ENCODE measurements at regions not wholly inside any gene's neighbourhood (a gene's known extent, or its start where the extent isn't known, plus 50 kb on each side); places are given as distances from the start of the nearest gene placed in this dataset.
"Not testable (repeated sequence)": the region's sequence is repeated elsewhere in the genome, so short reads cannot be mapped to it uniquely, and the experiment has no call there.

- TF ChIP-seq CTCF (IDR thresholded peaks at IDR 0.05) = no peak
- Histone ChIP-seq H3K9ac (ENCODE audit: insufficient read depth, low read length, poor library complexity, severe bottlenecking) (no peak overlapping the region), H4K20me1 (ENCODE audit: insufficient read depth, low read length) (no peaks in the 10 kb centered on the region), H3K9me3 (replicated peaks in 1 of 2; ENCODE audit: control insufficient read depth in 1 of 2, insufficient read depth in 1 of 2, low read length in 2 of 2) (peaks cover 0 to 5% of the 10 kb centered on the region in 2 donors), H2AFZ (ENCODE audit: insufficient read depth, low read depth, low read length, poor library complexity, severe bottlenecking) (no peak overlapping the region), H3K79me2 (ENCODE audit: insufficient read depth, low read length) (no peaks in the 10 kb centered on the region), H3K4me1 (ENCODE audit: control insufficient read depth in 1 of 2, insufficient read depth in 2 of 2, low read length in 2 of 2) (peaks cover 3 to 6% of the 10 kb centered on the region in 2 donors), H3K27me3 (ENCODE audit: control insufficient read depth in 2 of 2, insufficient read depth in 2 of 2, low read length in 2 of 2) (no peaks in the 10 kb centered on the region), H3K4me2 (replicated peaks; ENCODE audit: extremely low read depth, low read length, poor library complexity, severe bottlenecking) (no peak overlapping the region), H3K27ac (ENCODE audit: low read depth in 1 of 2, low read length in 2 of 2) (no peak overlapping the region), H3K4me3 (replicated peaks in 1 of 3; ENCODE audit: low read depth in 2 of 3, low read length in 3 of 3) (no peak overlapping the region), H3K36me3 (replicated peaks in 1 of 2; ENCODE audit: control insufficient read depth in 1 of 2, insufficient read depth in 2 of 2, low read length in 2 of 2) (no peaks in the 10 kb centered on the region)
- peaks cover 2 to 9% (median 6%) of the 10 kb centered on the region in 7 donors for H3K9me3 Mint-ChIP-seq
- peaks cover 4 to 7% (median 5%) of the 10 kb centered on the region in 3 donors for H3K27me3 Mint-ChIP-seq (ENCODE audit: low read depth in 3 of 3)
- H3K27ac Mint-ChIP-seq = peak overlapping the region in 1 of 7 donors; percentile 70
- H3K36me3 Mint-ChIP-seq = no peaks in the 10 kb centered on the region
- 68% methylated on average over 7 of the region's 7 CpGs for WGBS (ENCODE audit: insufficient coverage)
- H3K4me3 Mint-ChIP-seq = no peak overlapping the region
- intact Hi-C loops (cut with micrococcal nuclease) = no loop called here
- H3K4me1 Mint-ChIP-seq = peaks cover 8% of the 10 kb centered on the region
- DNase-seq = no peak
Observed at GRCh38 chr2:8612734-8613179, 69.1 kb upstream of the ID2 start.

- H3K4me3 Mint-ChIP-seq; H3K4me1 Mint-ChIP-seq; H3K27me3 Mint-ChIP-seq (ENCODE audit: low read depth in 3 of 3); H3K9me3 Mint-ChIP-seq; H3K9ac ChIP-seq (ENCODE audit: insufficient read depth, low read length, poor library complexity, severe bottlenecking); H3K4me3 ChIP-seq (replicated peaks in 1 of 3; ENCODE audit: low read depth in 2 of 3, low read length in 3 of 3); H3K27ac Mint-ChIP-seq; H3K36me3 ChIP-seq (replicated peaks in 1 of 2; ENCODE audit: control insufficient read depth in 1 of 2, insufficient read depth in 2 of 2, low read length in 2 of 2); H4K20me1 ChIP-seq (ENCODE audit: insufficient read depth, low read length); H3K27me3 ChIP-seq (ENCODE audit: control insufficient read depth in 2 of 2, insufficient read depth in 2 of 2, low read length in 2 of 2); H3K4me1 ChIP-seq (ENCODE audit: control insufficient read depth in 1 of 2, insufficient read depth in 2 of 2, low read length in 2 of 2); intact Hi-C loops (cut with micrococcal nuclease); H3K36me3 Mint-ChIP-seq; H3K27ac ChIP-seq (ENCODE audit: low read depth in 1 of 2, low read length in 2 of 2); H3K9me3 ChIP-seq (replicated peaks in 1 of 2; ENCODE audit: control insufficient read depth in 1 of 2, insufficient read depth in 1 of 2, low read length in 2 of 2); H3K4me2 ChIP-seq (replicated peaks; ENCODE audit: extremely low read depth, low read length, poor library complexity, severe bottlenecking); DNase-seq; H3K79me2 ChIP-seq (ENCODE audit: insufficient read depth, low read length); H2AFZ ChIP-seq (ENCODE audit: insufficient read depth, low read depth, low read length, poor library complexity, severe bottlenecking): not testable (repeated sequence)
- 100% methylated on average over 1 of the region's 8 CpGs for whole genome bisulfite sequencing (ENCODE audit: insufficient coverage)
Observed at GRCh38 chr2:8613207-8613999, 68.5 kb upstream of the ID2 start.

All from CD14-positive monocyte (primary cell).